HG03103 (cell line): ENCODE measurements at regions not wholly inside any gene's neighbourhood (a gene's known extent, or its start where the extent isn't known, plus 50 kb on each side); places are given as distances from the start of the nearest gene placed in this dataset.

ENCODE experiments used
- ATAC-seq: cut with Tn5 transposase; IDR thresholded peaks from one replicate; pipeline ENCODE4 v1.9.1; 2021; ENCODE audit warnings: low read depth; ENCODE audit not compliant: unreplicated experiment

DNA sequence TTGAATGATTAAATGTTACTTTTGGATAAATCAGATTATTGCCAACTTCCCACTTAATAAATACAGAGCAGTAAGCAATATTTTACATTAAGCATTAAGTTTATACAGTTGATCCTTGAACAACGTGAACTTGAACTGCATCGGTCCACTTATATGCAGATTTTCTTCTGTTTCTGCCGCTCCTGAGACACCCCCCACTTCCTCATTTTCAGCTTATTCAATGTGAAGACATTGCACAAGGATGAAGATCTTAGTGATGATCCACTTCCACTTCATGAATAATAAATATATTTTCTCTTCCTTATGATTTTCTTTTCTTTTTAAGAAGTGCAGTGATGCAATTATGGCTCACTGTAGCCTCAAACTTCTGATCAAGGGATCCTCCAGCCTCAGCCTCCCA is 167.2 kb downstream of the LINC00237 start:
- no peak for ATAC-seq

DNA sequence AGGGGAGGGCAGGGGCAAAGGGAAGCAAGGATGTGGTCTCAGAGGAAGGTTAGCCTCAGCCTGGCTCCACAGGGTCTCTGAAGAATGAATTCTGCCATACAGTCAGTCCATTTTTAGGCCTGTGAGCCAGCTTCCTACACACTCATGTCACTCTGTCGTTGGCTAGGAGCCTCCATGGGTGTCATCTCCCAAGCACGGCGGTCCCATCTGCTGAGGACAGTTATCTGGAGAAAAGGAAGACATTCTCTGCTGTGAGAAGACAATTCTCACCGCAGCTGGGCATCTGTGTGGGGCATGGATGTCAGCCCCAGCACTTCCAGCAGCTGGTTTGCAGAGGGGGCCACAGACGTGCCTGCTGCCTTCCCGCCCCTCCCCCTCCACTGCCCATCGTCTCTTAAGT is 167.6 kb downstream of the LINC00237 start:
- no peak for ATAC-seq

DNA sequence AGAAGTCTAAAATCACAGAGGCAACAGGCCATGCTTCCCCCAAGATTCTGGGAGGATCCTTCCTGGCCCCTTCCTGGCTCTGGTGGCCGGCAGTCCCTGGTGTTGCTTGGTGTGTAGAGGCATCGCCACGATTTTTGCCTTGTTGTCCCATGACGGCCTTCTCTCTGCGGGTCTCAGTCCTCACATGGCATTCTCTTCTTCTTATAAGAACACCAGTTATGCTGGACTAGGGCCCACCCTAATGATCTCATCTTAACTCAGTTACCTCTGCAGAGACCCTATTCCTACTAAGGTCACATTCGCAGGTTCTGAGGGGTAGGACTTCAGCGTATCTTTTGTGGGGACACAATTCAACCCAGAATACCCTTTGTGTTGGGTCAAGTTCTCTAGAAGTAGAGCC is 168.0 kb downstream of the LINC00237 start:
- ATAC-seq = no peak

DNA sequence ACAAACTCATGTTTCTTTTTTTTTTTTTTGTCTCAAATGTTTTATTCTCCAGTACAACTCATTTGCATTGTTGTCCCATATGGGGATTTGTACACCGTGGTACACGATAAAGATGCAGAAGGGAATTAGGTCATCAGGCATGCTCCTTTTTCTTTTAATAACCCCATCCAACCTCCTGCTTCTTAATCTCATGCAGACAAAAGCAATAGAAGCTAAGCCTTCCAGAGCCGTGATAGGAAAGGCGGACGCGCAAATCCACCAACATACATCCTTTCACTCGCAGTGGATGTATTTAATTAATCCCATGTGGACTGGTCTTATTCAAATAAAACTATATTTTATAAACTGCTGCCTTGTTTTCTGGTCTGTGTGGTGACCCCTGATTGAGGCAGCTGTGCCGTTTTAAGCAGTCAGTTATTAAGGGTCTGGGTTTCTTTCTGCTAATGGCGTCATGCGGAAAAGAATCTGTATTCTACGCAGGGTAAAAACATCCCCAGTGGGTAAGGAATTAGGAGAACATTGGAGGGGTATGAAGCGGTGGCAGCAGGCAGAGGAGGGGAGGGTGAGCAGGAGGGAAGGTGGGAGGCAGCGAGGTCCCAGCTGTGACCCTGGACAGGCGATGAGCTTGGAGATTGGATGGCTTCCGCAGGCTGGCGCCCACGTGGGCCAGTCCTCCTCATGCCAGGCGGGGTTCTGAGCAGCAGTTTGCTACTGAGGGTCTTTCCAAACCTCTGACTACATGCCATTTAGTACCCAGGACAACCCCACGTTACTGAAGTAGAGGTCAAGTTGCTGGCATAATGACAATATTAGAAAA is 172.8 kb downstream of the LINC00237 start:
- ATAC-seq = no peak

DNA sequence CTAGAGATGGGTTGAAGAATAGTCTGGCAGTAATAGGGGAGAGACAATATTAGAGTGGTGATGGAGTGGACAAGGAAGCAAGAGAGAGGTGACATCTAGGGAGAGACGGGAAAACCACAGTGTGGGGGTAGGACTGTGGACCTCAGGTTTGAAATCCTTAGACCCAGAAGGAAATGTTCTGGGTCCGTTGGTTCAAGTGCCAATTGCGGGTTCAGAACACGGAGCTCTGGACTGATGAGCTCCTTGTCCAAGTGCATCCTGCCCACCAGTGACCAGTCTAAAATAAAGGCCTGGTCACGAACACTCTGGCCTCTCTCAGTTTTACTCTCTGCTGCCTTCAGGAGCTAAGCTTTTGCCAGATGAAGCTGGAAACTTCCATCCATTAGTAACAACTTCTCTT is 174.0 kb downstream of the LINC00237 start:
- no peak for ATAC-seq

DNA sequence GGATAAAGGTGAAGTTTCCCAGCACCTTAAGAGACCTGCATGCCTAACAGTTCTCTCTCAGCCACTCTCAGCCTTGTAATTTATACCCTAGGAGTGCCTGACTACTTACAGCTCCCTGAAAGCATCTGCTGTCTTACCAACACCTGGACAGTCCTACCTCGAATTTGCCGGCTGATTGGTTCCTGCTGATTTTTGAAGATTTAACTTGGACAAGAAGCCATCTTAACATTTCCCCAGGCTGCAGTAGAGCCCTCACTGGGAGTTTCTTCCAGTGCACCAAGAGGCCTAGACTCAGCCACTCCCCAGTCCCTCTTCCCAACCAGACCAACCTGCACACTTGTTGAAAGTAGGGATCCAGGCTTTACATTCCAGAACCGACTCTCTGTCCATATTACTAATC is 174.5 kb downstream of the LINC00237 start:
- no peak for ATAC-seq

DNA sequence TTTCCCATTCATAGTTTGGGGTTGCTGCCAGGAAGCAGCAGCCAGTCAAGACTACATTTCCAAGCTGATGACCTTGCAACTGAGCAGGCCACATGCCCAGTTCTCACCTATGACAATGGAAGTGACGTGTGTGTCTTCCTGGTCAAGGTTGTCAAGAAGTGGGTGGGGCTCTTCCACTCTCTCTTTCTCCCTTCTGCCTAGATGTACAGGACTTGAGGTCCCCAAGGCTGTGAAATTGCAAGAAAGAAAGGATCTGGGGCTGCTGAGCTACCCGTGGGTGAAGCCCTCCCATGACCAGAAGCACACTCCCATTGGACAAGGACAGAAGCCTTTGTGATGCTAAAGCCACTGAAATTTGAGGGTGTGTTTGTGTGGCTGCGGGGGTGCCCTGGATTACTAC is 175.1 kb downstream of the LINC00237 start:
- ATAC-seq = no peak

DNA sequence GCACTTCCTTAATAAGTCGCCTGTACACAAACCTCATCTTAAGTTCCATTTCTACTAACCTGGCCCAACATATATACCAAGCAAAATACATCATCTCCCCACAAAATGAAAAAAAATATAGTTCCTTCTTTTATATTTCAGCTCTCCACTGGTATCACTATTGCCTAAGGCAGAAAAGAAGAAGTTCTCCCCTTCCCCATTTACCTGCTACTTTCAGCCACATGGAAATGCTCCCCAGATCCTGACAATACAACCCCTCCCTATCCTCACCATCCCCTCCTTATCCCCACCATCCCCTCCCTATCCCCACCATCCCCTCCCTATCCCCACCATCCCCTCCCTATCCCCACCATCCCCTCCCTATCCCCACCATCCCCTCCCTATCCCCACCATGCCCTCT is 175.7 kb downstream of the LINC00237 start:
- no peak for ATAC-seq

DNA sequence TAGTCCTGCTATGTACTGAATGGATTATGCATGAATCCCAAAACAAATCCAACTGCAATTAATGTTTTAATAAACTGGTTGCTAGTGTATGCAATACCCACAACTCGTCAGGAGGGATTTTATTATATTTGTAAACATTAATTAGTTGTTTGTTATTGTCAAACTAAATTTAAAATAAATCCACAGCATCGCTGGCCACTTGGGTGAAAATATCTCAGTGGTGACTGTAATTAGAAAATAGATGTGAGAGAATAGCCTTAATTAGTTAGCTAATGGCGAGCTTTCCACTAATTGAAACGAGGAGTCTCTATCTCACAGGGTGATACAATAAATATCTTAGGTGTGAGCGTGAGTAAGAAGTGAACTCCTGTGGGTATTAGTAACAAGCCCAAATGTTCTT is 176.8 kb downstream of the LINC00237 start:
- no peak for ATAC-seq

DNA sequence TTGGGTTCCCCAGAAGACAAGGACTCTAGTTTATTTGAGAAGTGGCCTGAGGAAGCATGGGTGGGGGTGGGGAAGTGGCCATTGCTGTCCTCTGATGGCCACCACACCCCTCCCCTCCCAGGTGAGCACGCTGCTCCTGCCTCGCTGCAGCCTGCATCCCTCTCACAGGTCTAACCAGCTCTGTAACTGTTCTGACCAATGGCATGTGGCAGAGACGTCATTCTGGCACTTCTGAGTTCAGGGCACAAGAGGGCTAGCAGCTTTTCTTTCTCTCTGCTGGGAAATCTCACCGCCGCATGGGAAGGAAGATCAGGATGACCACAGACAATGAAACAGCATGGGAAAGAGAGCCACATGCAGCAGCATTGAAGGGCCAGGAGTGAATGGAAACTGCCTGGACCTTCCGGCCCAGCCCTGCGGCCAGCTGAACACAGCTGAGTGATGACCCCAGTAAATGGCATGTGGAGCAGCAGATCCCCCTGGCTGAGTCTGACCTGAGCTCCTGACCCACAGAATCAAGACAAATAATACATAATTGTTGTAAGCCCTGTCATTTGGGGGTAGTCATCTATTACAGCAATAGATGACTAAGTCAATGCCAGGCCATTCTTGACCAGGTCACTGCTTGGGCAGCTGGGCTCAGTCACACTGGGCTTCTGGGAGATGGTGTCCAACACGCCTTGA is 179.8 kb downstream of the LINC00237 start:
- no peak for ATAC-seq

DNA sequence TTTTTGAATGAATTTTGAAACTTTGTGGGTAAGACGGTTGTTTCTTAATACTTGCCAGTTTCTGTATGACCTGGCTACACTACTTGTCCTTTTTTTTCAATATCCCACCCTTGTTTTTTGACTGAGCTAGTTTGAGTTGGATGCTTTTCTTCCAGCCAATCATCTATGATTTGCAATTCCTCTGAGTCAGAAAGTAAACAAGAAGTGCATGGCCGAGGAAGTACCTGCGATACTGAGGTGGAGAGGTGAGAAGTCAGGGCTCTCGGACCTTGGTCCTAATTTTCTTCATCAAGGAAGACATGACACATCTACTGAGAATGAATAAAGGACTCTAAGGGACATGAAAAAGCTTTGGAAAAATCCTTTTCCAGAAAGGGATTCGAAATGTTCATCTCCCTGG is 185.7 kb downstream of the LINC00237 start:
- ATAC-seq = no peak

DNA sequence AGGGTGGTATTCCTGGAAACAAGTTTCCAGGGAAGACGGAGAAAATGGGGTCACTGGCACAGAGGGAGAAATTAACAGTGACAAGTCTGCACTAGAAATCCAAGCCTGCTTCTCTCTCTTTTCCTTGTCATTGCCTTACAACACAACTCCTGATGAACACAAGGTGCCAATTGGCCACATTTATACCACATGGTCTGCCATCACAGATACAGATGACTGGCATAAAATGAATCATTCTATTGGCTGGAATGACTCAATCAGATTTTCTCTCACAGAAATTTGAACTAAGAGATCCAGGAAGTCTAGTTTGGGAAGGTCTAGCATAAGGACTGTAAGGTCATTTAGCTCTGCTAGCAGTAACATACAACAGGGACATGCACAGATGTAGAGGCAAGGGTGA is 190.3 kb downstream of the LINC00237 start:
- no peak for ATAC-seq

DNA sequence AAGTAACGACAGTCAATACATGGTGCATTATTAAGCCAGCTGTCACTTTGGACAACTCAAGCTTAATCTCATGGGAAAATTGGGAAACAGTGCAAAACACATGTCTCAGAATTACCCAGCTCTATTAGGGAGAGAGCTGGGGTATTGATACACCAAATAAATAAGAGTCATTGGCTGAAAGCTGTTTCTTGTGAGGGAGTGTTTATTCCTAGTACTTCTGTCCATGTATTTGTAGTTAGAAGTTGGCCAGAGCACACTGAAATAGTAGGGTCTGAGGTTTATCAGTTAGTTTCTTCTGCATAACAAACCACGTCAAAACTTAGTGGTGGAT is 192.0 kb upstream of the RALGAPA2 start:
- ATAC-seq = no peak

DNA sequence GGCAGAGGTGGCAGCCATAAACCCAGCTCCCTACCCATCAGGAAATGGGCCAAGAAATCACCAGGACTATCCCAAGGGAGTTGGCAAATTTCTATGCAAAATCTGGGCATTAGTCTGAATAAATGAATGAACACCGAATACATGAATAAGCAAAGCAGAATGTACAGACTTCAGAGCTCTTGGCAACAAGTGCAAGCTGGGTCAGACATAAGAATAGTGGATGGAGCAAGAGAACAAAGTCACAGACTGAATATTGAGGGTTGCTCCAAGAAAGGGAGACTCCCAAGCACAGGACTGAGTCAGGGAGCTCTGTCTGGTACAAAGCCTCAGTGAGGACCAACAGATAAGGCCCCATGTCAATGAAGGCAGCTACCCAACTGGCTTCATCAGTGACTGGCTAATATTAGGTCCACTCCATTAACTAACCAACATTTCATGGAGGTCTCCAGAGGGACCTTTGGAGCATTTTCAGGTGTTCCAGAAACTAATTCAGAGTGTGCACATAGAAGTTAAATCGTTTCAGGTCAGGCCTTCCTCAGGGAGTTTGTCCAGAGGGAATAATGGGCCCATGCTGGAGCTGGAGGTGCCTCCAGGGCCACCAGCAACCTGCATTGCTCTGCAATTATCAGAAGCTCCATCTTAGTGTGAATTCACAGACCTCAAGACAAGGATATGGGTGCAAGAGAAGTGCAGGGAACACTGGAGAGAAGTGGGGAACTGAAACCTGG is 191.5 kb upstream of the RALGAPA2 start:
- ATAC-seq = no peak

DNA sequence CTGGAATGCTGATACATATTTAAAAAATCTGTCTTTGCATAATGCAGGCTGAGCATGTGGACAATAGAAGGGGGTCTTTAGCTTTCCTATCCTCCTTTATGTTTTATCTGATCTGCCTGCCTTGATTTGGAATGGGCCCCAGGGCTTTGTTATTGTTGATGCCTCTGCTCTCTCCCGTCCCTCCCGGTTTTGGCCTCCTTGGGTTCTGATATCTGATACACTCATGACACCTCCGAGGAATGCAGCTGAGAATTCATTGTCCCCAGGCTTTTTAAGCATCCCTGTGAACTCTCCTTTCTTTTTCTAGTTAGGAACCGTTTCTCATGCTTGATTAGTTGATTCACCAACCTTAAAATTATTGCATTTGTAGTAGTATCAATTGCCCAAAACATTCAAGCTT is 185.5 kb upstream of the RALGAPA2 start:
- ATAC-seq = no peak

DNA sequence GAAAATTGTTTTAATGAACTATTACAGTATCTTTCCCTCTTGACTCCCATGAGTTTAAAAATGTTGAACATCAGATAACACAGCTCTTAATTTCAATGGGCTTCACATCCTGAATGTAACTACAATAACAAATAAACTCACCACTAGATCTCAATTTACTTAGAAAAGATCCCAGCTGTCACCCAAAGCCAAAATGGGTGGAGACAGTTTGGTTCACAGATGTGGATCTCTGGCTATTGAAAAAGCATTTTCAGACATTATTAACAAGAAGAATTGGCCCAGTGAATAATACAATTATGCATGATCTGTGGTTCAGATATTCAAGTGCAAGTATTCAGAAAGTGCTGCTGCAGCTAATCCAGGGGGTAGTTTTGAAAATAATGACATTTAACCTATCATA is 184.7 kb upstream of the RALGAPA2 start:
- no peak for ATAC-seq

DNA sequence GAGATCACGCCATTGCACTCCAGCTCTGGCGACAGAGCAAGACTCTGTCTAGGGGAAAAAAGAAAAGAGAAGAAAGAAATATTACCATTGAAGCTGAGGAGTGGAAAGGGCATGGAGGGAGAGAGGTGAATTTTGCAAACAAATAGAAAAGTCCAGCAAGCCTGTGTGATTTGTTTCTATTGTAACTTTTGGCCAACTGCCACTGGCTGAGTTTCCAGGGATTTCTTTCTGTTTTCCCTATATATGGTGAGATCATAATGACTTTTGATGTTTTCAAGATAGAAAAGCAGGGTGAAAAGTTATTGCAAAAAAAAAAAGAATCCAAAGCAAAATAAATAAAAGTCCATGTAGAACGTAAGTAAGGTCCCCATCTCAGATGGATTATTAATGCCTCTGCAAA is 184.2 kb upstream of the RALGAPA2 start:
- no peak for ATAC-seq

DNA sequence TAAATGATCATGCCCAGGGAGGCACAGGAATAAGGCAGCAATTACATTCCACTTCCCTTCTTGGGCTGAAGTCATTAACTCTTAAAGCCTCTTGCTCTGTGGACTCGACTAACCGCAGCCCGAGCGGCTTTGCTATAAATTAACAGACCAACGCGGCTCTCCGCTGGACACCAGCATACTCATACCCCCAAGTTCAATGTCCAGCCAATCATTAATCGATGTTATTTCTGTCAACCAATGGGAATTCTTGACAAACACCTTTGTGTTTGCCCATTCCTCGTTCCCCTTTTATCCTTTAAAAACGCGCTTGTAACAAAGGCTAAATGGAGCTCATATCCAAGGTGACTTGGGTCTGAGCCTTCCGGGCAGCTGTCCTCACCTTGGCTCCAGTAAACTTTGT is 183.1 kb upstream of the RALGAPA2 start:
- ATAC-seq = no peak

DNA sequence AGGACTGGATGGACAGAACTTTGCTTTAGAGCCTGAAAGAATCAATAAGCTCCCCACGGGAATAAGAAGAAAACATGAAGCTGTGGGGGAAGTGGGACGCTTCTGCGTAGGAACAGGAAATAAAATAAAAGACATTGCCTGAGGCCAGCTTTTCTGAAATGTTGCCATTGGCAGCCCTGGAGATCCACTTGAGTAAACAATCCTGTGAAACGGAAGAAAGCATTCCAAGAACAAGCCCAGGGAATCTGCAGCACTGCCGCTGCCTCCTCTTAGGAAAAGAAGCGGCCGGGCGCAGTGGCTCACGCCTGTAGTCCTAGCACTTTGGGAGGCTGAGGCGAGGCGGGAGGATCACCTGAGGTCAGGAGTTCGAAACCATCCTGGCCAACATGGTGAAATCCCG is 182.3 kb upstream of the RALGAPA2 start:
- no peak for ATAC-seq

DNA sequence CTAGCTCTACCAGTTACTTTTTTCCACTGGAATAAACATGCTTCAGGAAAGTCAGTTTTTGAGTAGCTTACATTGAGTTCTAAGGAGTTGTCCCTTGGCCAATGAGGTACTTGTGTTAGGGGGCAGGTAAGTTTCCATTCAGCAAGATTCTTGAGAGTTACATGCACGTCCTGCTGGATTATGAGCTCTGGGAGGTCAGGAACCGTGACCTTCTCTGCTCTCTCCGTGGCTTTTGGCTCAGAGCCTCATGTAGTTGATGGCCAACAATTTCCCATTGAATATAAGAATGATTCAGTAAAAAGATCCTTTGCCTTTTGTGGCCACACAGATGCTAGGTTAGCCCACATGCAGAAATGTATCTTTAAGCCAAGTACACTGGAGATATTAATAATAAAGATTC is 181.8 kb upstream of the RALGAPA2 start:
- no peak for ATAC-seq

DNA sequence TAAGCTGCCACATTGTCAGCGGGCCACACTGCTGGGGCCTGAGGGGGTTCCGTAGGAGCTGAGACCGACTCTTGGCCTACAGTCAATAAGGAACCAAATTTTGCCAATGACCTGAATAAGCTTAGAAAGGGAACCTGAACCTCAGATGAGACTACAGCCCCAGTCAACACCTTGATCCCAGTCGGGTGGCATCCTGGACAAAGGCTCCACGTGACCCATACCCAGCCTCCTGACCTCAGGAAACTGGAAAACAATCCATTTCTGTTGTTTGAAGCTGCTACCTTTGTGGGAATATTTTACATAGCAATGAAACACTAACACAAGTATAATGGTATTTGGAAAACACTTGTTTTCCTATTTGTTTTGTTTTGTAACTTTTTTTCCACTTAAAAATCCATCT is 179.9 kb upstream of the RALGAPA2 start:
- ATAC-seq = no peak

DNA sequence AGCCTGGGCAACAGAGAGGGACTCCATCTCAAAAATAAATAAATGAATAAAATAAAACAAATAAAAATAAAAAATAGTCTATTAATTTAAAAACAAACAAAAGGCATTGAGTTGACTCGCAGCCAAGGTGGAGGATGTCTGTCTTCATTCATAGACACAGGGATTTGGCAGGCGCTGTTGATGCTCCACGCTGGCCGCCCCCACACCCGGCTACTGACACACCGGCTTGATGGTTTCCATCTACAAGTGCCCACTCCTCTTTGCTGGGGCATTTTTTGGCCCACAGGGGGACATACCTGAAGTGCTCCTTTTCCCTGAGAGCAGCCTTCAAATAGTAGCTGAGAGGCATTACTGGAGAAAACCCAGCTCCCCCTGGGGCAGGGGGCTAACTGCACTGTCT is 178.3 kb upstream of the RALGAPA2 start:
- no peak for ATAC-seq
